A549 (cell line): ENCODE measurements at regions not wholly inside any gene's neighbourhood (a gene's known extent, or its start where the extent isn't known, plus 50 kb on each side); places are given as distances from the start of the nearest gene placed in this dataset.
A peak's percentile ranks its signal among the peaks of the same experiment; 100 is the strongest.

Source experiments
- ATAC-seq, 2 experiments: fragments of 200-7000 bp in 1 of 2; fragments of >200 bp in 1 of 2; cut with Nextera tagmentation in 1 of 2; cut with Tn5 transposase in 1 of 2; 3 replicates each; pipeline versions ENCODE4 v1.8.0 to v1.9.1; 2018 to 2020; ENCODE audit warnings: mild to moderate bottlenecking in 1 of 2, moderate library complexity in 1 of 2
- CTCF ChIA-PET: fragments of 300-600 bp; sonication (Branson Sonifier 250); formaldehyde crosslinking; extraction: SDS; loops from one replicate; lab custom pipeline; 2021; ENCODE audit warnings: antibody characterized with exemption, inconsistent platforms; lab: Yijun Ruan, JAX
- POLR2A ChIA-PET: fragments of 350-600 bp; formaldehyde crosslinking; extraction: SDS; loops from one replicate; lab custom pipeline; 2021; ENCODE audit warnings: antibody characterized with exemption, inconsistent platforms; lab: Yijun Ruan, JAX
- DNase-seq, 2 experiments: peaks; one replicate each; pipeline versions ENCODE4 v3.0.0 to v3.0.0-alpha.2; 2011 to 2016; ENCODE audit warnings: low read depth in 1 of 2, low spot score in 1 of 2
- FAIRE-seq: peaks from 2 replicates; lab custom pipeline; 2011; peaks lifted over from hg19 to GRCh38; lab: Jason Lieb, UNC
- H3K27ac ChIP-seq, 2 experiments: fragments of >200 bp; sonication (Bioruptor Twin); formaldehyde crosslinking; 3 replicates each; pipeline ENCODE4 v1.5.1; 2016 to 2017
- H3K4me1 ChIP-seq: fragments of >200 bp; sonication (Bioruptor Twin); formaldehyde crosslinking; 3 replicates; pipeline ENCODE4 v1.6.1; 2016
- H3K4me2 ChIP-seq: fragments of >200 bp; sonication (Bioruptor Twin); formaldehyde crosslinking; 3 replicates; pipeline ENCODE4 v1.6.1; 2016
- H3K4me3 ChIP-seq: fragments of >200 bp; sonication (Bioruptor Twin); formaldehyde crosslinking; 3 replicates; pipeline ENCODE4 v1.5.1; 2016
- H3K9me3 ChIP-seq: fragments of >200 bp; sonication (Bioruptor Twin); formaldehyde crosslinking; 3 replicates; pipeline ENCODE4 v1.6.1; 2016
- ATOH8 ChIP-seq: fragments of 250-450 bp; sonication (Bioruptor Pico); IDR thresholded peaks from 2 replicates; pipeline ENCODE4 v1.5.0; 2020; ENCODE audit warnings: low read depth, mild to moderate bottlenecking, moderate library complexity
- CBX2 ChIP-seq: fragments of 200-600 bp; sonication (generic); IDR thresholded peaks from 2 replicates; pipeline ENCODE4 v1.6.1; 2016; ENCODE audit warnings: low read depth, mild to moderate bottlenecking, borderline replicate concordance
- CEBPB ChIP-seq, 2 experiments: fragments of >200 bp in 1 of 2; sonication (Bioruptor Twin) in 1 of 2; formaldehyde crosslinking in 1 of 2; IDR thresholded peaks; 2 replicates each; pipeline ENCODE4 v1.6.1; 2012 to 2016
- CHD2 ChIP-seq: fragments of 150-350 bp; IDR thresholded peaks from 2 replicates; pipeline ENCODE4 v1.6.1; 2014; ENCODE audit warnings: low read length; ENCODE audit not compliant: partially characterized antibody
- EP300 ChIP-seq, 2 experiments: fragments of >200 bp; sonication (Bioruptor Twin); formaldehyde crosslinking; IDR thresholded peaks; 2 replicates in 1 of 2; 3 replicates in 1 of 2; pipeline ENCODE4 v1.6.1; 2016 to 2017
- ESRRA ChIP-seq: fragments of 150-350 bp; IDR thresholded peaks from 2 replicates; pipeline ENCODE4 v1.6.1; 2014; ENCODE audit warnings: mild to moderate bottlenecking, low read length, borderline replicate concordance
- HDAC2 ChIP-seq: fragments of 200-600 bp; sonication (generic); IDR thresholded peaks from 2 replicates; pipeline ENCODE4 v1.6.1; 2016
- HEYL ChIP-seq: fragments of 250-450 bp; sonication (Bioruptor Pico); IDR thresholded peaks from 2 replicates; pipeline ENCODE4 v1.8.0; 2021; ENCODE audit warnings: mild to moderate bottlenecking, moderate library complexity
- HMGXB4 ChIP-seq: fragments of 250-450 bp; sonication (Bioruptor Pico); IDR thresholded peaks from 2 replicates; pipeline ENCODE4 v1.5.0; 2021; ENCODE audit warnings: mild to moderate bottlenecking, moderate library complexity, borderline replicate concordance
- HOXA7 ChIP-seq: fragments of 250-450 bp; sonication (Bioruptor Pico); IDR thresholded peaks from 2 replicates; pipeline ENCODE4 v1.5.0; 2020; ENCODE audit warnings: mild to moderate bottlenecking, moderate library complexity
- HOXB13 ChIP-seq: fragments of 250-450 bp; sonication (Bioruptor Pico); IDR thresholded peaks from 2 replicates; pipeline ENCODE4 v1.5.0; 2020; ENCODE audit warnings: low read depth, mild to moderate bottlenecking, moderate library complexity
- JUN ChIP-seq, 2 experiments: fragments of >200 bp; sonication (Bioruptor Twin); formaldehyde crosslinking; IDR thresholded peaks; 2 replicates in 1 of 2; 3 replicates in 1 of 2; pipeline ENCODE4 v1.6.1; 2016 to 2017
- JUNB ChIP-seq: fragments of >200 bp; sonication (Bioruptor Twin); formaldehyde crosslinking; IDR thresholded peaks from 2 replicates; pipeline ENCODE4 v1.6.1; 2016
- KDM5A ChIP-seq: fragments of 200-600 bp; sonication (generic); IDR thresholded peaks from 2 replicates; pipeline ENCODE4 v1.6.1; 2016; ENCODE audit warnings: antibody characterized with exemption, mild to moderate bottlenecking
- MAFK ChIP-seq: fragments of 450-650 bp; IDR thresholded peaks from 2 replicates; pipeline ENCODE4 v1.6.1; 2014; ENCODE audit not compliant: partially characterized antibody
- MYC ChIP-seq: IDR thresholded peaks from 2 replicates; pipeline ENCODE4 v1.6.1; 2012; ENCODE audit warnings: mild to moderate bottlenecking, inconsistent platforms, low read length, improper control_type of control experiment, borderline replicate concordance
- NPAS2 ChIP-seq: fragments of 250-450 bp; sonication (Bioruptor Pico); IDR thresholded peaks from 2 replicates; pipeline ENCODE4 v1.8.0; 2022; ENCODE audit warnings: mild to moderate bottlenecking, moderate library complexity, borderline replicate concordance
- RAD21 ChIP-seq, 2 experiments: fragments of >200 bp in 1 of 2; sonication (Bioruptor Twin) in 1 of 2; formaldehyde crosslinking in 1 of 2; IDR thresholded peaks in 1 of 2; conservative IDR thresholded peaks in 1 of 2; 2 replicates in 1 of 2; 3 replicates in 1 of 2; pipeline ENCODE4 v1.6.1; 2012 to 2018; ENCODE audit warnings: inconsistent platforms in 1 of 2
- RARB ChIP-seq: fragments of 250-450 bp; sonication (Bioruptor Pico); IDR thresholded peaks from 2 replicates; pipeline ENCODE4 v1.8.0; 2021; ENCODE audit warnings: mild to moderate bottlenecking, moderate library complexity
- REST ChIP-seq: fragments of 200-600 bp; sonication (generic); IDR thresholded peaks from 2 replicates; pipeline ENCODE4 v1.6.1; 2016; ENCODE audit warnings: antibody characterized with exemption, mild to moderate bottlenecking, moderate library complexity
- RNF2 ChIP-seq: fragments of 200-600 bp; sonication (generic); IDR thresholded peaks from 2 replicates; pipeline ENCODE4 v1.6.1; 2016; ENCODE audit warnings: low read depth, mild to moderate bottlenecking, antibody characterized with exemption, moderate library complexity, borderline replicate concordance
- SMC3 ChIP-seq: fragments of >200 bp; sonication (Bioruptor Twin); formaldehyde crosslinking; IDR thresholded peaks from 3 replicates; pipeline ENCODE4 v1.6.1; 2018; ENCODE audit warnings: inconsistent platforms
- ZSCAN20 ChIP-seq: fragments of 250-450 bp; sonication (Bioruptor Pico); IDR thresholded peaks from 2 replicates; pipeline ENCODE4 v1.8.0; 2022; ENCODE audit warnings: mild to moderate bottlenecking, moderate library complexity
- WGBS: methylation state at CpG from one replicate; pipeline ENCODE4 v1.1.6; 2017; ENCODE audit errors: missing lambda C conversion rate; 5-methylcytosine and 5-hydroxymethylcytosine counted together
- TF ChIP-seq, protein P1 (sequence below): fragments of >200 bp; sonication (Bioruptor Twin); formaldehyde crosslinking; IDR thresholded peaks from 3 replicates; pipeline ENCODE4 v1.6.1; 2016
- TF ChIP-seq, protein P2 (sequence below): IDR thresholded peaks from 2 replicates; pipeline ENCODE4 v1.6.1; 2012
- TF ChIP-seq, protein P3 (sequence below): IDR thresholded peaks from 2 replicates; pipeline ENCODE4 v1.6.1; 2012

- TF ChIP-seq REST (no peak), RARB (peak; percentile 31; the same call in 1 of the 2 replicates), RAD21 (conservative IDR thresholded peaks at IDR 0.05 in 1 of 2, IDR thresholded peaks at IDR 0.05 in 1 of 2) (peak; percentile 14 to 51; a peak in 4 of 5 replicates), CEBPB (IDR thresholded peaks at IDR 0.05) (peak in 1 of 2 experiments; percentile 31; a peak in 1 of 4 replicates), HOXA7 (peak; percentile 59), ZSCAN20 (CRISPR knock-in tag) (peak; percentile 81), JUN (IDR thresholded peaks at IDR 0.05) (peak in 1 of 2 experiments; percentile 31; a peak in 1 of 5 replicates), JUNB (peak; percentile 79), CHD2 (peak; percentile 43), HEYL (CRISPR knock-in tag) (peak; percentile 40; the same call in 1 of the 2 replicates)
- TF ChIP-seq, protein P1, sequence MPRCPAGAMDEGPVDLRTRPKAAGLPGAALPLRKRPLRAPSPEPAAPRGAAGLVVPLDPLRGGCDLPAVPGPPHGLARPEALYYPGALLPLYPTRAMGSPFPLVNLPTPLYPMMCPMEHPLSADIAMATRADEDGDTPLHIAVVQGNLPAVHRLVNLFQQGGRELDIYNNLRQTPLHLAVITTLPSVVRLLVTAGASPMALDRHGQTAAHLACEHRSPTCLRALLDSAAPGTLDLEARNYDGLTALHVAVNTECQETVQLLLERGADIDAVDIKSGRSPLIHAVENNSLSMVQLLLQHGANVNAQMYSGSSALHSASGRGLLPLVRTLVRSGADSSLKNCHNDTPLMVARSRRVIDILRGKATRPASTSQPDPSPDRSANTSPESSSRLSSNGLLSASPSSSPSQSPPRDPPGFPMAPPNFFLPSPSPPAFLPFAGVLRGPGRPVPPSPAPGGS, result peak; percentile 87
These were observed 93.8 kb upstream of the SMNDC1 start (continued) for GRCh38 chr10:110398419-110399105.

- CTCF ChIA-PET, result interaction anchor here (0.9 to 11.0 kb wide), 14 partner anchors 9 to 147 kb away, joined by 3 to 70 read pairs (median 4); no protein-coding TSS in a partner anchor
- WGBS, result 9% methylated on average over 9 of the region's 9 CpGs
- peak overlapping the region; percentile 99 for H3K27ac ChIP-seq
- peak; percentile 73 for FAIRE-seq
- peak overlapping the region; percentile 23; the same call in 1 of the 3 replicates for H3K4me3 ChIP-seq
- POLR2A ChIA-PET, result interaction anchor here (0.6 to 2.6 kb wide), 14 partner anchors 9 to 113 kb away, joined by 3 to 13 read pairs (median 4); partner anchors contain the start of gene DUSP5
- ATAC-seq, result peak; percentile 75 to 76
- peaks cover 73% of the 10 kb centered on the region for H3K4me1 ChIP-seq
- peak overlapping the region; percentile 92 for H3K4me2 ChIP-seq
- H3K9me3 ChIP-seq, result no peaks in the 10 kb centered on the region
- peak; percentile 90 to 98 for DNase-seq
- peak; percentile 49; the same call in 2 of the 3 replicates for TF ChIP-seq SMC3
- 0 out of 2 replicates have a peak, but pooled peaks have one; percentile 57 for TF ChIP-seq ESRRA
- TF ChIP-seq, protein P2, sequence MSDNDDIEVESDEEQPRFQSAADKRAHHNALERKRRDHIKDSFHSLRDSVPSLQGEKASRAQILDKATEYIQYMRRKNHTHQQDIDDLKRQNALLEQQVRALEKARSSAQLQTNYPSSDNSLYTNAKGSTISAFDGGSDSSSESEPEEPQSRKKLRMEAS, result peak; percentile 89
- TF ChIP-seq ATOH8 (CRISPR knock-in tag), result peak; percentile 80
- 0 out of 2 replicates have a peak, but pooled peaks have one; percentile 28 for TF ChIP-seq HMGXB4
- TF ChIP-seq, protein P3, sequence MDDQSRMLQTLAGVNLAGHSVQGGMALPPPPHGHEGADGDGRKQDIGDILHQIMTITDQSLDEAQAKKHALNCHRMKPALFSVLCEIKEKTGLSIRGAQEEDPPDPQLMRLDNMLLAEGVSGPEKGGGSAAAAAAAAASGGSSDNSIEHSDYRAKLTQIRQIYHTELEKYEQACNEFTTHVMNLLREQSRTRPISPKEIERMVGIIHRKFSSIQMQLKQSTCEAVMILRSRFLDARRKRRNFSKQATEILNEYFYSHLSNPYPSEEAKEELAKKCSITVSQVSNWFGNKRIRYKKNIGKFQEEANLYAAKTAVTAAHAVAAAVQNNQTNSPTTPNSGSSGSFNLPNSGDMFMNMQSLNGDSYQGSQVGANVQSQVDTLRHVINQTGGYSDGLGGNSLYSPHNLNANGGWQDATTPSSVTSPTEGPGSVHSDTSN, result peak; percentile 80
- TF ChIP-seq MAFK, result peak; percentile 69
- peak; percentile 97 to 99; a peak in 4 of 5 replicates for TF ChIP-seq EP300 (IDR thresholded peaks at IDR 0.05)
- TF ChIP-seq CBX2, result no peak
- TF ChIP-seq HDAC2, result 0 out of 2 replicates have a peak, but pooled peaks have one; percentile 53
- no peak for TF ChIP-seq KDM5A
- TF ChIP-seq RNF2, result no peak
- peak; percentile 94 to 95; a peak in 4 of 5 replicates for TF ChIP-seq JUN (IDR thresholded peaks at IDR 0.05)
- TF ChIP-seq HOXB13, result peak; percentile 80; the same call in 1 of the 2 replicates
- peak; percentile 35 to 63; a peak in 3 of 5 replicates for TF ChIP-seq RAD21 (conservative IDR thresholded peaks at IDR 0.05 in 1 of 2, IDR thresholded peaks at IDR 0.05 in 1 of 2)
- no peak for TF ChIP-seq NPAS2 (CRISPR knock-in tag)
- TF ChIP-seq MYC, result 0 out of 2 replicates have a peak, but pooled peaks have one; percentile 39
These were observed 94.6 kb upstream of the SMNDC1 start for GRCh38 chr10:110399106-110399964.
